IMR-90 (cell line): ENCODE measurements at regions not wholly inside any gene's neighbourhood (a gene's known extent, or its start where the extent isn't known, plus 50 kb on each side); places are given as distances from the start of the nearest gene placed in this dataset.

Experiments used
- ATAC-seq: fragments of 200-7000 bp; cut with Tn5 transposase; 2 replicates; pipeline ENCODE4 v1.9.1; 2020; ENCODE audit warnings: low read depth, mild to moderate bottlenecking, moderate library complexity
- BruUV-seq: library from RNA; stranded (reverse); fragments of 400-500 nt; replicated peaks from 2 replicates; lab custom pipeline; 2021; lab: Mats Ljungman, UMichigan
- CTCF ChIA-PET: fragments of 300-600 bp; formaldehyde crosslinking; extraction: SDS; loops from one replicate; lab custom pipeline; 2021; ENCODE audit warnings: antibody characterized with exemption; lab: Yijun Ruan, JAX
- POLR2A ChIA-PET: fragments of 300-600 bp; sonication (Branson Sonifier 250); formaldehyde crosslinking; loops from one replicate; lab custom pipeline; 2022; ENCODE audit warnings: antibody characterized with exemption; ENCODE audit not compliant: unreplicated experiment; lab: Charles Lee
- DNase-seq: peaks from one replicate; pipeline ENCODE4 v3.0.0; 2013
- H2AFZ ChIP-seq: replicated peaks from 2 replicates; pipeline ENCODE3; 2013; ENCODE audit warnings: low read length, mild to moderate bottlenecking; ENCODE audit not compliant: poor library complexity
- H2AK5ac ChIP-seq: 2 replicates; pipeline ENCODE4 v1.6.1; 2013; ENCODE audit warnings: low read depth, low read length, inconsistent platforms
- H2AK9ac ChIP-seq: replicated peaks from 2 replicates; pipeline ENCODE3; 2013; ENCODE audit warnings: mild to moderate bottlenecking, low read depth, low read length, moderate library complexity; ENCODE audit not compliant: poor library complexity
- H2BK120ac ChIP-seq: 2 replicates; pipeline ENCODE4 v1.6.1; 2013; ENCODE audit warnings: low read depth, low read length, inconsistent platforms
- H2BK15ac ChIP-seq: 3 replicates; pipeline ENCODE4 v1.6.1; 2013; ENCODE audit warnings: low read depth, low read length, inconsistent platforms
- H2BK20ac ChIP-seq: 2 replicates; pipeline ENCODE4 v1.6.1; 2013; ENCODE audit warnings: low read depth, mild to moderate bottlenecking, inconsistent platforms, low read length, moderate library complexity
- H2BK5ac ChIP-seq: 2 replicates; pipeline ENCODE4 v1.6.1; 2013; ENCODE audit warnings: mild to moderate bottlenecking, low read depth, low read length, inconsistent platforms; ENCODE audit not compliant: poor library complexity, severe bottlenecking
- H3K14ac ChIP-seq: replicated peaks from 2 replicates; pipeline ENCODE4 v1.6.1; 2013; ENCODE audit warnings: low read depth, low read length, inconsistent platforms
- H3K18ac ChIP-seq: 2 replicates; pipeline ENCODE4 v1.6.1; 2013; ENCODE audit warnings: low read depth, low read length, control low read depth
- H3K23ac ChIP-seq: 2 replicates; pipeline ENCODE4 v1.6.1; 2013; ENCODE audit warnings: low read depth, low read length, inconsistent platforms
- H3K27ac ChIP-seq: 2 replicates; pipeline ENCODE4 v1.5.1; 2013; ENCODE audit warnings: mild to moderate bottlenecking, control low read depth, low read length; ENCODE audit not compliant: insufficient read depth
- H3K27me3 ChIP-seq: 2 replicates; pipeline ENCODE4 v1.6.1; 2013; ENCODE audit warnings: low read length; ENCODE audit not compliant: control insufficient read depth, insufficient read depth
- H3K36me3 ChIP-seq: 2 replicates; pipeline ENCODE4 v1.6.1; 2013; ENCODE audit warnings: low read length, mixed read lengths; ENCODE audit not compliant: control insufficient read depth, insufficient read depth
- H3K4ac ChIP-seq: 2 replicates; pipeline ENCODE4 v1.6.1; 2013; ENCODE audit warnings: low read depth, low read length, inconsistent platforms
- H3K4me1 ChIP-seq: 2 replicates; pipeline ENCODE4 v1.6.1; 2013; ENCODE audit warnings: low read length, mixed read lengths; ENCODE audit not compliant: control insufficient read depth, insufficient read depth
- H3K4me2 ChIP-seq: 2 replicates; pipeline ENCODE4 v1.6.1; 2013; ENCODE audit warnings: low read depth, mild to moderate bottlenecking, control low read depth, low read length, moderate library complexity
- H3K4me3 ChIP-seq: 2 replicates; pipeline ENCODE4 v1.5.1; 2013; ENCODE audit warnings: low read depth, mild to moderate bottlenecking, control low read depth, low read length, moderate library complexity; ENCODE audit not compliant: insufficient read depth
- H3K56ac ChIP-seq: 2 replicates; pipeline ENCODE4 v1.6.1; 2013; ENCODE audit warnings: low read length, inconsistent platforms; ENCODE audit not compliant: insufficient read depth; ENCODE audit errors: extremely low read depth
- H3K79me1 ChIP-seq, 2 experiments: 2 replicates each; pipeline ENCODE4 v1.6.1; 2013; ENCODE audit warnings: low read length in 2 of 2, inconsistent platforms in 1 of 2, low read depth in 1 of 2
- H3K9ac ChIP-seq: 2 replicates; pipeline ENCODE4 v1.6.1; 2013; ENCODE audit warnings: low read depth, low read length, control low read depth
- H3K9me1 ChIP-seq: 2 replicates; pipeline ENCODE4 v1.6.1; 2013; ENCODE audit warnings: low read length, inconsistent platforms; ENCODE audit not compliant: insufficient read depth
- H3K9me3 ChIP-seq: 2 replicates; pipeline ENCODE4 v1.6.1; 2013; ENCODE audit warnings: low read length; ENCODE audit not compliant: control insufficient read depth, insufficient read depth
- H4K20me1 ChIP-seq: 2 replicates; pipeline ENCODE4 v1.6.1; 2013; ENCODE audit warnings: low read length, inconsistent platforms; ENCODE audit not compliant: insufficient read depth
- H4K5ac ChIP-seq: 2 replicates; pipeline ENCODE4 v1.6.1; 2013; ENCODE audit warnings: mild to moderate bottlenecking, low read depth, low read length, control low read depth
- H4K8ac ChIP-seq, 2 experiments: 2 replicates each; pipeline ENCODE4 v1.6.1; 2013; ENCODE audit warnings: low read depth in 2 of 2, low read length in 2 of 2, control low read depth in 1 of 2, inconsistent platforms in 1 of 2
- H4K91ac ChIP-seq: 2 replicates; pipeline ENCODE4 v1.6.1; 2013; ENCODE audit warnings: low read depth, low read length, inconsistent platforms; ENCODE audit not compliant: insufficient read depth
- BHLHE40 ChIP-seq: fragments of 150-350 bp; IDR thresholded peaks from 2 replicates; pipeline ENCODE4 v1.6.1; 2016; ENCODE audit warnings: mild to moderate bottlenecking, low read depth, low read length
- CEBPB ChIP-seq: IDR thresholded peaks from 2 replicates; pipeline ENCODE4 v1.6.1; 2012; ENCODE audit warnings: low read depth, low read length, improper control_type of control experiment
- CHD1 ChIP-seq: IDR thresholded peaks from 2 replicates; pipeline ENCODE4 v1.6.1; 2012; ENCODE audit warnings: low read depth, low read length, improper control_type of control experiment
- FOS ChIP-seq: fragments of 150-350 bp; IDR thresholded peaks from 2 replicates; pipeline ENCODE4 v1.6.1; 2016; ENCODE audit warnings: low read depth, low read length
- MAFK ChIP-seq: IDR thresholded peaks from 2 replicates; pipeline ENCODE4 v1.6.1; 2012; ENCODE audit warnings: low read depth, low read length, improper control_type of control experiment
- MAZ ChIP-seq: IDR thresholded peaks from 2 replicates; pipeline ENCODE4 v1.6.1; 2012; ENCODE audit warnings: low read depth, mild to moderate bottlenecking, low read length, improper control_type of control experiment, moderate library complexity, borderline replicate concordance
- MXI1 ChIP-seq: IDR thresholded peaks from 2 replicates; pipeline ENCODE4 v1.6.1; 2012; ENCODE audit warnings: low read depth, mild to moderate bottlenecking, low read length, moderate library complexity, borderline replicate concordance
- NFE2L2 ChIP-seq: fragments of 150-350 bp; IDR thresholded peaks from 2 replicates; pipeline ENCODE4 v1.6.1; 2016; ENCODE audit warnings: low read depth, mild to moderate bottlenecking, low read length
- POLR2A ChIP-seq: IDR thresholded peaks from 2 replicates; pipeline ENCODE4 v1.6.1; 2012; ENCODE audit warnings: mild to moderate bottlenecking, low read depth, low read length
- RAD21 ChIP-seq: IDR thresholded peaks from 2 replicates; pipeline ENCODE4 v1.6.1; 2012; ENCODE audit warnings: low read length, improper control_type of control experiment
- RCOR1 ChIP-seq: IDR thresholded peaks from 2 replicates; pipeline ENCODE4 v1.6.1; 2012; ENCODE audit warnings: mild to moderate bottlenecking, low read length, improper control_type of control experiment; ENCODE audit not compliant: insufficient replicate concordance
- RFX5 ChIP-seq: IDR thresholded peaks from 2 replicates; pipeline ENCODE4 v1.8.0; 2012; ENCODE audit warnings: low read depth, mild to moderate bottlenecking, low read length, moderate library complexity
- SMC3 ChIP-seq: fragments of 150-350 bp; IDR thresholded peaks from 2 replicates; pipeline ENCODE4 v1.6.1; 2016; ENCODE audit warnings: low read depth, mild to moderate bottlenecking, antibody characterized with exemption, low read length, moderate library complexity
- WGBS, 2 experiments: methylation state at CpG; one replicate each; pipeline versions ENCODE4 v1.1.5 to v1.1.7; 2013; ENCODE audit warnings: missing lambda C conversion rate in 2 of 2; ENCODE audit not compliant: insufficient read length in 1 of 2; ENCODE audit errors: extremely low coverage in 2 of 2; 5-methylcytosine and 5-hydroxymethylcytosine counted together
- dilution Hi-C: fragments of 300-500 bp; cut with HindIII; formaldehyde crosslinking; loops from one replicate; pipeline ENCODE4 v1.14.3; 2018; ENCODE audit warnings: low sequenced_read_pairs; ENCODE audit not compliant: unreplicated experiment
- in situ Hi-C: fragments of 300-500 bp; cut with MboI; formaldehyde crosslinking; loops from 3 replicates; pipeline ENCODE4 v1.14.3; 2019; ENCODE audit warnings: low sequenced_read_pairs, inconsistent platforms, mixed read lengths
- intact Hi-C: fragments of 100-400 bp; cut with micrococcal nuclease; formaldehyde crosslinking; loops from 2 replicates; pipeline ENCODE4 v1.10.0; 2022
- TF ChIP-seq, protein P1 (sequence below): fragments of 150-350 bp; IDR thresholded peaks from 2 replicates; pipeline ENCODE4 v1.6.1; 2016; ENCODE audit warnings: low read depth, mild to moderate bottlenecking, low read length, moderate library complexity, borderline replicate concordance
- TF ChIP-seq, protein P2 (sequence below): conservative IDR thresholded peaks from 2 replicates; pipeline ENCODE4 v1.5.1; 2012; ENCODE audit warnings: mild to moderate bottlenecking, low read depth, low read length, improper control_type of control experiment
- TF ChIP-seq, protein P3 (sequence below): fragments of 150-350 bp; IDR thresholded peaks from 2 replicates; pipeline ENCODE4 v1.6.1; 2017; ENCODE audit warnings: mild to moderate bottlenecking, antibody characterized with exemption, low read length, low read depth

DNA sequence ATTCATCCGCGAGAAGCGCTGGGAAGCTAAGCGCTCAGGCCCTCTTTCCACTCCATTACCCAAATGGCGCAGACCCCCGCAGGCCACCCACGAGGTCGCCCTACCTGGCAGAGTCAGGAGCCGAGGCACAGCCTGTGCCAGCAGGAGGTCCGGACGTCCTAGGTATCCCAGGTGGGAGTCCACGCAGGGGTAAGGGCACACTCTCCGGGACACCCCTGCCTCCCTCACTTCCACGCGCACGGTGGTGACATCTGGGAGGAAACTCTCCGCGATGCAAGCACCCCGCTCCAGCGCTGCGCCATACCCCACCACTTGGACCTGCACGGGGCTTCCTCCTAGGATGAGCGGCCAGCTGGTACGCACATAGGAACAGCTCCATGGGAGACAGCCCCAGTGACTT lies 95.1 kb upstream of the ARHGEF7 start:
- no peaks in the 10 kb centered on the region for H3K36me3 ChIP-seq
- BruUV-seq, result no TSS peak
- no CpG with 5 or more reads among the region's 24 CpGs for WGBS, 2 experiments

More for the DNA sequence above, 95.1 kb upstream of the ARHGEF7 start:
- no peak overlapping the region for H3K56ac ChIP-seq
- CTCF ChIA-PET, result no interaction called here
- no peak overlapping the region for H3K4ac ChIP-seq
- H3K9ac ChIP-seq, result no peak overlapping the region
- H2AFZ ChIP-seq, result no peak overlapping the region
- H3K27me3 ChIP-seq, result no peaks in the 10 kb centered on the region
- no peak overlapping the region for H3K4me2 ChIP-seq
- H3K9me3 ChIP-seq, result peaks cover 15% of the 10 kb centered on the region
- H3K18ac ChIP-seq, result no peak overlapping the region
- dilution Hi-C loops (no loop called here), in situ Hi-C loops (no loop called here), intact Hi-C loops (no loop called here)
- no peak for ATAC-seq
- no peak overlapping the region for H2BK15ac ChIP-seq
- no peaks in the 10 kb centered on the region for H3K9me1 ChIP-seq
- H2AK9ac ChIP-seq, result no peak overlapping the region
- no peak overlapping the region for H3K23ac ChIP-seq
- no peak overlapping the region for H4K5ac ChIP-seq
- H2BK120ac ChIP-seq, result no peak overlapping the region
- no peak overlapping the region for H2BK5ac ChIP-seq
- no peak overlapping the region for H2AK5ac ChIP-seq
- no peaks in the 10 kb centered on the region for H4K20me1 ChIP-seq
- POLR2A ChIA-PET, result no interaction called here
- H2BK20ac ChIP-seq, result no peak overlapping the region
- DNase-seq, result no peak
- H3K79me1 ChIP-seq, result no peaks in the 10 kb centered on the region
- no peaks in the 10 kb centered on the region for H3K4me1 ChIP-seq
- H4K91ac ChIP-seq, result no peak overlapping the region
- no peak overlapping the region for H4K8ac ChIP-seq
- H3K14ac ChIP-seq, result no peak overlapping the region
- H3K4me3 ChIP-seq, result no peak overlapping the region
- TF ChIP-seq POLR2A (no peak), MAFK (no peak), RAD21 (no peak), MAZ (no peak), FOS (no peak), RFX5 (no peak), SMC3 (no peak), RCOR1 (no peak), MXI1 (no peak), BHLHE40 (no peak), CHD1 (no peak), NFE2L2 (no peak), CEBPB (no peak)
- TF ChIP-seq, protein P1, sequence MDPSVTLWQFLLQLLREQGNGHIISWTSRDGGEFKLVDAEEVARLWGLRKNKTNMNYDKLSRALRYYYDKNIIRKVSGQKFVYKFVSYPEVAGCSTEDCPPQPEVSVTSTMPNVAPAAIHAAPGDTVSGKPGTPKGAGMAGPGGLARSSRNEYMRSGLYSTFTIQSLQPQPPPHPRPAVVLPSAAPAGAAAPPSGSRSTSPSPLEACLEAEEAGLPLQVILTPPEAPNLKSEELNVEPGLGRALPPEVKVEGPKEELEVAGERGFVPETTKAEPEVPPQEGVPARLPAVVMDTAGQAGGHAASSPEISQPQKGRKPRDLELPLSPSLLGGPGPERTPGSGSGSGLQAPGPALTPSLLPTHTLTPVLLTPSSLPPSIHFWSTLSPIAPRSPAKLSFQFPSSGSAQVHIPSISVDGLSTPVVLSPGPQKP, result no peak
- TF ChIP-seq, protein P2, sequence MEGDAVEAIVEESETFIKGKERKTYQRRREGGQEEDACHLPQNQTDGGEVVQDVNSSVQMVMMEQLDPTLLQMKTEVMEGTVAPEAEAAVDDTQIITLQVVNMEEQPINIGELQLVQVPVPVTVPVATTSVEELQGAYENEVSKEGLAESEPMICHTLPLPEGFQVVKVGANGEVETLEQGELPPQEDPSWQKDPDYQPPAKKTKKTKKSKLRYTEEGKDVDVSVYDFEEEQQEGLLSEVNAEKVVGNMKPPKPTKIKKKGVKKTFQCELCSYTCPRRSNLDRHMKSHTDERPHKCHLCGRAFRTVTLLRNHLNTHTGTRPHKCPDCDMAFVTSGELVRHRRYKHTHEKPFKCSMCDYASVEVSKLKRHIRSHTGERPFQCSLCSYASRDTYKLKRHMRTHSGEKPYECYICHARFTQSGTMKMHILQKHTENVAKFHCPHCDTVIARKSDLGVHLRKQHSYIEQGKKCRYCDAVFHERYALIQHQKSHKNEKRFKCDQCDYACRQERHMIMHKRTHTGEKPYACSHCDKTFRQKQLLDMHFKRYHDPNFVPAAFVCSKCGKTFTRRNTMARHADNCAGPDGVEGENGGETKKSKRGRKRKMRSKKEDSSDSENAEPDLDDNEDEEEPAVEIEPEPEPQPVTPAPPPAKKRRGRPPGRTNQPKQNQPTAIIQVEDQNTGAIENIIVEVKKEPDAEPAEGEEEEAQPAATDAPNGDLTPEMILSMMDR, result no peak
- TF ChIP-seq, protein P3, sequence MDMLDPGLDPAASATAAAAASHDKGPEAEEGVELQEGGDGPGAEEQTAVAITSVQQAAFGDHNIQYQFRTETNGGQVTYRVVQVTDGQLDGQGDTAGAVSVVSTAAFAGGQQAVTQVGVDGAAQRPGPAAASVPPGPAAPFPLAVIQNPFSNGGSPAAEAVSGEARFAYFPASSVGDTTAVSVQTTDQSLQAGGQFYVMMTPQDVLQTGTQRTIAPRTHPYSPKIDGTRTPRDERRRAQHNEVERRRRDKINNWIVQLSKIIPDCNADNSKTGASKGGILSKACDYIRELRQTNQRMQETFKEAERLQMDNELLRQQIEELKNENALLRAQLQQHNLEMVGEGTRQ, result no peak
- H3K27ac ChIP-seq, result no peak overlapping the region
